GM21360 (cell line): ENCODE measurements at regions not wholly inside any gene's neighbourhood (a gene's known extent, or its start where the extent isn't known, plus 50 kb on each side); places are given as distances from the start of the nearest gene placed in this dataset.

Experiments
- ATAC-seq: cut with Tn5 transposase; IDR thresholded peaks from one replicate; pipeline ENCODE4 v1.9.1; 2021; ENCODE audit warnings: mild to moderate bottlenecking, moderate library complexity; ENCODE audit not compliant: unreplicated experiment

GRCh38 chr5:152978141-152978835 is 512.2 kb upstream of the GRIA1 start:
- no peak for ATAC-seq

- no peak for ATAC-seq
Measured at GRCh38 chr5:152987131-152987530, 503.3 kb upstream of the GRIA1 start.

DNA sequence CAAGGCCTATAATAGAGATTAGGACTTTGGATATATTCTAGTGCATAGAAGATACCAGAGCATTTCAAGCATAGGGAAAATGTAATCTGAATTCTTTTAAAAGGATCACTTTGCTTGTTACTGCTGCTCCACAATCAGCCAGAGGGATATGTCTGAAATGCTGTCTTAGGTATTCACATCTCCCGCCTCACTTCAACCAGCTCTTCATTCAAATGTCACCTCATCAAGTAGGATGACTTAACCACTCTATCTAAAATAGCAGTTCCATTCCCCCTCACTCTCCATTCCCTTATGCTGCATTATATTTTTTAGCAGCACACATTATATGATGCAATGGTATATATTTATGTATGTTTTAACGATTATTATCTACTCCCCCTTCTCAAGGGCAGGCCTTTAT is 500.3 kb upstream of the GRIA1 start:
- no peak for ATAC-seq

- ATAC-seq, result no peak
Measured at GRCh38 chr5:152990649-152991048, 499.8 kb upstream of the GRIA1 start.

DNA sequence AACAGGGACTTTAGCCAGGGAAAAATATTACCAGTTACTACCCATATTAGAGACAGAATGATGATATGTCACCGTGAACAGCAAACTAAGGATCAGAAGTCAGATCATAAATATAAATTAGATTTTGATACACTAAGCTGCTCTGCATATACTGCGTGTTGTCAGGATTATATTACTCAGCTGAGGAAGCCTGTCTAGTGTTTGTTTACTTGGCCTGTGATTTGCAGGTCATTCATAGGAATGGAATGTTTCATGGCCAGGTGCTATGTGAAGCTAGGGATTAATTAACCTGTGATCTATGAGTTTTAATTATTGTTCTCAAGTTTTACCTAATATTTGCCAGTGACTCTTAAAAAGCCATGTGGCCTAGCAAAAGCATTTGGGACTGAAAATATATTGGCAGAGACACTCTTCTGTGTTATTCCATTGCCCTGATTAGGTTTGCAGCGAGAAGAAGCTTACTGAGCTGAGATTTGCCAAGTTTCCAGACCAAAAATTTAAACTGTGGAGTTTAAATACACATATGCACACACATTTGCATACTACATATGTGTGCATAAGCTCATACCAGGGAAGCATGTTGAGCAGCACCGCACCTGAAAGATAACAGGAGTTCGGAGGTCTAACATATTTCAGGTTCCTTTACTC is 496.3 kb upstream of the GRIA1 start:
- no peak for ATAC-seq

GRCh38 chr5:152995214-152995725 is 495.2 kb upstream of the GRIA1 start:
- no peak for ATAC-seq

- ATAC-seq, result no peak
Measured at GRCh38 chr5:153005711-153006110, 484.8 kb upstream of the GRIA1 start.

DNA sequence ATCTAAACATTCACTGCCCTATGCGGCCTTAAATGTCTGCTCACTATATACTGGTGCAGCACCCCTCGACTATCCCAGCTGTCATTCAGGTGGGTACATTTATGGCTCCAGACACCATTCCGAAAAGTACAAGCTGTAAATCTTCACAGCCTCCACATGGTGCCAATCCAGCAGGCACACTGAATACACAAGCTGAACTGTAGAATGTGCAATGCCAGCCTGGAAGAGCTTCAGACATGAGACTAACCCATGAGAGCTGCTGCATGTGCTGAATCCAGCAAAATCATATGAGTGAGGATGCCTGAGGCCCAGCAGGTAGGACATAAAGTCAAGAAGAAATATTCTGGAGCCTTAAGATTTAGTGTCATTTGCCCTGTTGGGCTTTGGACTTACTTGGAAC is 483.8 kb upstream of the GRIA1 start:
- no peak for ATAC-seq

DNA sequence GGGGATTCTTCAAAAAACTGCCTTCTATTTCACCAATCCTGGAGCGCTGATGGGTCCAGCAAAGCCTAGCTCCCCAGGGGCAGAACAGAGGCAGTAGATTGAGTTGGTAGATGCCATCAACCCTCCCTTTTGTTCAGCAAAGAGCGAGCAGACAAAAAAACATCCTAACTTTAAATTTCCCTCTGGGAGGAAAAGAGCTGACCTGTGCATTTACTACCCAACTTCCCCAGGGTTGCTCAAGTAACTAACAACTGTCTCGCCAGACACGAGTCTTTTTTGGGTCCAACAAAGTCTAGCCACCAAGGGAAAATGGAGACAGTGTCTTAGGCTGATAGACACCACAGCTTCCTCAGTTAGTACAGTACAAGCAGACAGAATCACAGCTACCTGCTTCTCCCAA is 476.3 kb upstream of the GRIA1 start:
- no peak for ATAC-seq

DNA sequence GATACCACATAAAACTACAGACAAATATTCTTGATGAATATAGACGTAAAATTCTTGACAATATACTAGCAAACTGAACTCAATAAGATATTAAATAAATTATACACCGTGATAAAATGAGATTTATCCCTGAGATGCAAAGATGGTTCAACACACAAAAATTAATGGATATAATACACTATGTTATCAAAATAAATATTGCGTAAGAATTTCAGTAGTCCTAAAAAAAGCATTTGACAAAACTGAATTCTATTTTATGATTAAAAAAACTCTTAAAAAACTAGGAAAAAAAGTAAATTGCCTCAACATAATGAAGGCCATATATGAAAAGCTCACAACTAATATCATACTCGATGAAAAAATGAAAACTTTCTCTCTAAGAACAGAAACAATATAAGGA is 472.3 kb upstream of the GRIA1 start:
- ATAC-seq, result no peak

DNA sequence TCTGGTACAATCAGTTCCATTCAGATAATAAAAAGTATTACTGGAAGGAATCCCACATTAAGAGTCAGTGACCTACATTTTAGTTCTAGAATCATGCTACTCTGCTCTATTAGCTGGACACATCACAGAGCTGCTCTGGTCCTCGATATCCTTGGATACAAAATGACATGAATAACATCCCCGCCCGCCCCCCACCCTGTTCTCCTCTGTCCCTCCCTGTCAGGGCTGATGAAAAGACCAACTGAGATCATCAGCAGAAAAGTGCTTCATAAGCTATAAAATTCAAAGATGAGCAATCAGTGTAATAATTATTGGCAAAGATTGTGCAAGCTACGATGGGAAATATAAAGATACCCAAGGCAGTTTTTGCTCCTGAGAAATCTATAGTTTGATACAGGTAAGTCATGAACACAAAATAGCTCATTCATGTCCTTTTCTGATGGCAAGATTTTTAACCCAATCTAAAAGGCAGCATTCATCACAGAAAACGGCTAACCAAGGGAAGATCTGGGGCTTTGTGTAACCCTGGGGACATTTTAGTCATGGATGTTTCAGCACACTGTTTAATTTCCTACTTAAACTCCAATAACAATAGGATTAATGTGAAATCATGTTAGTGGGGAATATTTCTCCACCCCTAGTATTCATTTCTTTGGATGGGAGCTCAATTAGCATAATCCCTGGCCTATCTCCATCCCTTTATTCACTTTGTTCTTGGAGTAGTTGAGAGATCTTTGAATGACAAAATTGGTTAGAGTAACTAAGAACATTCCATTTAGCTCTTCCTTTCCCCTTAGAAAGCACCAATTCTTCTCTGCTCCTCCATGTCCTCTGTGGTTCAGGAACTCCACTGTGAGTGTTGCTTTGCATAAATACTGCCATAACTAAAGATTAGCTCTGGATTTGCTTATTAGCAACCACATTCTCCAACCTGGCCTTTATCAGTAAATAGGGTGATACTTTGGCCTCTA is 459.4 kb upstream of the GRIA1 start:
- ATAC-seq, result no peak

GRCh38 chr5:153039501-153039900 is 451.0 kb upstream of the GRIA1 start:
- no peak for ATAC-seq

DNA sequence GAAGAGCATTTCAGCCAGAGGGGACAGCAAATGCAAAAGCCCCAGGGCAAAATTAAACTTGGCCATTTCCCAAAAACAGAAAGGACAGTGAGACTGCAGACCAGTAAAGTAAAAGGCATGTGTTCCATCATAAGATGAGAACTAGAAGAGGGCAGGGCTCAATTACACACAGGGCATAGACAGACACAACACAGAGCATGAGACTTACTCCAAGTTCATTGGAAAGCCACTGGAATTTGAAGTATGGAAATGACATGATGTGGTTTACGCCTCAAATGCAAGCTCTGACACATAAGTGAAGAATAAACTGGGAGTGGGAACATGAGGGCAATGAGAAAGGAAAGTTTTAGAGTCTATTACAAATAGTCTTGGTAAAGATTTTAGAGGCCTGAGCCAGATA is 446.6 kb upstream of the GRIA1 start:
- ATAC-seq, result no peak

DNA sequence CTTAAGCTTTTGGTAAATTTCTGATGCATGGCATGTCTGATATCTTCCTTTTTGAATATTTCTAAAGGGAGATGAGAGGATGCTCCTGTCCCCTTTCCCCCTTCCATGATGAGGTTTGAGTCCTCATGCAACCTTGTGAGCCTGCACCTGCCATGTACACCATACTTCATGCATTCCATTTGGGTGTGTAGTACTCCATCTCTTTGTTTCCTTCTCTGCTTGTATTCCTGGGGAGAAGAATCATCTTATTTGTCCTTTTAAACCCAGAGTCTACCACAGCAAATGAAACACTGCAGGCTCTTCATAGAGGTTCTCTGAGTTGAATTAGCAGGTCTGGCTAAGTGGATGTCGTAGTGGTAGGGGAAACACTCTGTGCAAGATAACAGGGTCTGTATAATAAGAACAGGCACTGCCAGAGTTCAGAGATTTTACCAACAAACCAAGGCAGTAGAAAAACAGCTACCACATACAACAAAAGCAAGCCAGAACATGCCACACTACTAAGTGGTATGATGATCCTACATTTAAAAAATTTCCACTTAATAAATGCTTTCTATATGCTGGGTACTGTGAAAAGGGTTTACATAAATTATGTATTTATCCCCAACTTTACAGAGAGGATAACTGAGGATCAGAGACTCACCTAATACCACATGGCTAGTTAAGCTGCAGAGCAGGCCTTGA is 439.8 kb upstream of the GRIA1 start:
- no peak for ATAC-seq

GRCh38 chr5:153066281-153066680 is 424.2 kb upstream of the GRIA1 start:
- no peak for ATAC-seq

DNA sequence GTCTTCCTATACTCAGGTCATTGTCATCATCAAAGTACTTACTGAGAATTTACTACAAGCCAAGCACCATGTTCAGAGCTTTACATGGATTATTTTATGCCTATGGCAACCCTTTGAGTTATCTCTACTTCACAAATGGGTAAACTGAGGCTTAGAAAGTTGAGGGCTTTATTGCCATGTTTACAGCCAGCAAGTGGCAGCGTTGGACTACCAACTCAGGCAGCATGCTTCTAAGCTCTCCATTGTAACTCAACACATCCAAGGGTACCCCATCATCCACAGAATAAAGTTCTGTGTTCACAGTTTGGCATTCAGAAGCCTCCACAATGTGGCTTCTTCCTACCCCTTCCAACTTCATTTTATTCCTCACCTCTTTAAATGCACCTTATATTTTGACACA is 422.6 kb upstream of the GRIA1 start:
- ATAC-seq, result no peak

DNA sequence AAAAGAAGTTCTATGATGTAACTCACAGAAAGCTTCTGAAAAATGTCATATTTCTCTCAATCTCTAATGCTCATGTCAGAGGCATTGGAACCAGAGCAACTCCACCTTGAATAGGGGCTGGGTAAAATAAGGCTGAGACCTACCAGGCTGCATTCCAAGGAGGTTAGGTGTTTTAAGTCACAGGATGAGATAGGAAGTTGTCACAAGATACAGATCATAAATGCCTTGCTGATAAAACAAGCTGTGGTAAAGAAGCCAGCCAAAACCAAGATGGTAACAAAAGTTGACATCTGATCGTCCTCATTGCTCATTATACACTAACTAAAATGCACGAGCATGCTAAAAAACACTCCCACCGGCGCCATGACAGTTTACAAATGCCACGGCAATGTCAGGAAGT is 411.1 kb upstream of the GRIA1 start:
- ATAC-seq, result no peak

GRCh38 chr5:153080940-153081339 is 409.5 kb upstream of the GRIA1 start:
- no peak for ATAC-seq

GRCh38 chr5:153081385-153081784 is 409.1 kb upstream of the GRIA1 start:
- no peak for ATAC-seq

- ATAC-seq, result no peak
Measured at GRCh38 chr5:153084511-153084910, 406.0 kb upstream of the GRIA1 start.

GRCh38 chr5:153086486-153086885 is 404.0 kb upstream of the GRIA1 start:
- ATAC-seq, result no peak
